ENCODE measurements at regions not wholly inside any gene's neighbourhood (a gene's known extent, or its start where the extent isn't known, plus 50 kb on each side); places are given as distances from the start of the nearest gene placed in this dataset.
"Not testable (repeated sequence)": the region's sequence is repeated elsewhere in the genome, so short reads cannot be mapped to it uniquely, and the experiment has no call there.

DNA sequence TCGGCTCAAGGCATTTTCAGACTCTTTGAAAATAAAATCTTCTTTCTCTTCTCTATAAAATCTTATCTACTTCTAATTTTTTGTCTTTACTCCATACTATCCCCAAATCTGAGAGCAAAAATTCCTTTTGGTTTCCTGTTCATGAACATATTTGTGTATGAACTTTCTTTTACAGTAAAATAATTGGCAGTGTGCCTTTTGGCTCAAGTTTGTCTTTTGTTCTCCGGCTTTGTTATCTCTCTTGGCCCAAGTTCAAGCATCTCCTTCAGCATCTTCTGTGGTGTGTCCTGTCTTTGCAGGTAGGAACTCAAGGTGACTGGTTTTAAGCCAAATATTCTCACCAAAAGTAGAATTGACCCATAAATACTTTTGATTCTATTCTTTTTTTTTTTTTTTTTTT, 276.6 kb upstream of the FAT1 start:
- no peak overlapping the region for H3K4me3 ChIP-seq (ENCODE audit: low read depth, low read length, poor library complexity, severe bottlenecking)
- POLR2A ChIA-PET (ENCODE audit: low non-redundant PET), result no interaction called here
- BruUV-seq (replicated peaks), result no TSS peak
- H3K9me3 ChIP-seq (ENCODE audit: low read depth, low read length, poor library complexity, severe bottlenecking), result no peaks in the 10 kb centered on the region
- H3K4me1 ChIP-seq (ENCODE audit: insufficient read depth, low read length, poor library complexity, severe bottlenecking), result no peaks in the 10 kb centered on the region
- no peak for DNase-seq (ENCODE audit: low spot score)
- H3K36me3 ChIP-seq (ENCODE audit: insufficient read depth, low read length, poor library complexity, severe bottlenecking), result no peaks in the 10 kb centered on the region
- intact Hi-C loops (cut with micrococcal nuclease; ENCODE audit: unreplicated experiment), result no loop called here
- no peak overlapping the region for H3K27ac ChIP-seq (ENCODE audit: low read depth, low read length, poor library complexity, severe bottlenecking)
- CTCF ChIA-PET, result no interaction called here
- H3K27me3 ChIP-seq (replicated peaks; ENCODE audit: insufficient read depth, low read depth, low read length, poor library complexity), result peaks cover 20% of the 10 kb centered on the region
- TF ChIP-seq, protein P1, sequence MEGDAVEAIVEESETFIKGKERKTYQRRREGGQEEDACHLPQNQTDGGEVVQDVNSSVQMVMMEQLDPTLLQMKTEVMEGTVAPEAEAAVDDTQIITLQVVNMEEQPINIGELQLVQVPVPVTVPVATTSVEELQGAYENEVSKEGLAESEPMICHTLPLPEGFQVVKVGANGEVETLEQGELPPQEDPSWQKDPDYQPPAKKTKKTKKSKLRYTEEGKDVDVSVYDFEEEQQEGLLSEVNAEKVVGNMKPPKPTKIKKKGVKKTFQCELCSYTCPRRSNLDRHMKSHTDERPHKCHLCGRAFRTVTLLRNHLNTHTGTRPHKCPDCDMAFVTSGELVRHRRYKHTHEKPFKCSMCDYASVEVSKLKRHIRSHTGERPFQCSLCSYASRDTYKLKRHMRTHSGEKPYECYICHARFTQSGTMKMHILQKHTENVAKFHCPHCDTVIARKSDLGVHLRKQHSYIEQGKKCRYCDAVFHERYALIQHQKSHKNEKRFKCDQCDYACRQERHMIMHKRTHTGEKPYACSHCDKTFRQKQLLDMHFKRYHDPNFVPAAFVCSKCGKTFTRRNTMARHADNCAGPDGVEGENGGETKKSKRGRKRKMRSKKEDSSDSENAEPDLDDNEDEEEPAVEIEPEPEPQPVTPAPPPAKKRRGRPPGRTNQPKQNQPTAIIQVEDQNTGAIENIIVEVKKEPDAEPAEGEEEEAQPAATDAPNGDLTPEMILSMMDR (conservative IDR thresholded peaks at IDR 0.05; ENCODE audit: low read depth, low read length), result no peak
- TF ChIP-seq EZH2 (IDR thresholded peaks at IDR 0.05; ENCODE audit: borderline replicate concordance, low read depth, low read length, poor library complexity, severe bottlenecking), result no peak

DNA sequence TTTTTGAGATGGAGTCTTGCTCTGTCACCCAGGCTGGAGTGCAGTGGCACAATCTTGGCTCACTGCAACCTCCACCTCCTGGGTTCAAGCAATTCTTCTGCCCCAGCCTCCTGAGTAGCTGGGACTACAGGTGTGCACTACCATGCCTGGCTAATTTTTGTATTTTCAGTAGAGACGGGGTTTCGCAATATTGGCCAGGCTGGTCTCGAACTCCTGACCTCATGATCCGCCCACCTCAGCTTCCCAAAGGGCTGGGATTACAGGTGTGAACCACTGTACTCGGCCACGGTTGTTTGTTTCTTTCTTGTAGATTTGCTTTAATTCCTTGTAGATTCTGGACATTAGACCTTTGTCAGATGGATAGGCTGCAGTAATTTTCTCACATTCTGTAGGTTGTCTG, 278.5 kb upstream of the FAT1 start:
- H3K4me1 ChIP-seq (ENCODE audit: insufficient read depth, low read length, poor library complexity, severe bottlenecking); POLR2A ChIA-PET (ENCODE audit: low non-redundant PET); CTCF ChIA-PET; H3K27ac ChIP-seq (ENCODE audit: low read depth, low read length, poor library complexity, severe bottlenecking); H3K4me3 ChIP-seq (ENCODE audit: low read depth, low read length, poor library complexity, severe bottlenecking); BruUV-seq (replicated peaks); DNase-seq (ENCODE audit: low spot score); H3K36me3 ChIP-seq (ENCODE audit: insufficient read depth, low read length, poor library complexity, severe bottlenecking); H3K9me3 ChIP-seq (ENCODE audit: low read depth, low read length, poor library complexity, severe bottlenecking); intact Hi-C loops (cut with micrococcal nuclease; ENCODE audit: unreplicated experiment): not testable (repeated sequence)
- H3K27me3 ChIP-seq (replicated peaks; ENCODE audit: insufficient read depth, low read depth, low read length, poor library complexity), result peaks cover 31% of the 10 kb centered on the region

DNA sequence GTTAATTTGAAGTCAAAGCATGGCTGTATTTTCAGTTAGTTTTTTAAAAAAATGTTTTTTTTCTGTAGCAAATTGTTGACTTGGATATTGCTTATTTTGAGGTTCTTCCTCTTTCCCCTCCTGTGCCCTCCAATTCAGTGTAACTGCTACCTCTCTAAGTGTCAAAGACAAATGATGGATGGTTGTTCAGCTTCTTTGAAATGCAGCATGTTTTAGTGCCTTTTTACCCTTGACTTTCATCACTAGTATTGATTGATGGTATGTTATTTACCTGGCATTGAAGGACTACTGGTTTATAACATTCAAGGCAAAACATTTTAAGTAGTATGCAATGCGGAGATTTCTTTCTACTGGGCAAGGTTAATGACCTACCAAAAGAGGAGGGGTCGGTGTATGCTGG, 281.0 kb upstream of the FAT1 start:
- intact Hi-C loops (cut with micrococcal nuclease; ENCODE audit: unreplicated experiment), result no loop called here
- BruUV-seq (replicated peaks), result no TSS peak
- no peak for DNase-seq (ENCODE audit: low spot score)
- no peaks in the 10 kb centered on the region for H3K4me1 ChIP-seq (ENCODE audit: insufficient read depth, low read length, poor library complexity, severe bottlenecking)
- ChIA-PET POLR2A (ENCODE audit: low non-redundant PET) (no interaction called here), CTCF (no interaction called here)
- H3K4me3 ChIP-seq (ENCODE audit: low read depth, low read length, poor library complexity, severe bottlenecking), result no peak overlapping the region
- H3K27ac ChIP-seq (ENCODE audit: low read depth, low read length, poor library complexity, severe bottlenecking), result no peak overlapping the region
- peaks cover 53% of the 10 kb centered on the region for H3K27me3 ChIP-seq (replicated peaks; ENCODE audit: insufficient read depth, low read depth, low read length, poor library complexity)
- TF ChIP-seq, protein P1 (conservative IDR thresholded peaks at IDR 0.05; ENCODE audit: low read depth, low read length), result no peak
- no peak for TF ChIP-seq EZH2 (IDR thresholded peaks at IDR 0.05; ENCODE audit: borderline replicate concordance, low read depth, low read length, poor library complexity, severe bottlenecking)
- H3K36me3 ChIP-seq (ENCODE audit: insufficient read depth, low read length, poor library complexity, severe bottlenecking), result no peaks in the 10 kb centered on the region
- no peaks in the 10 kb centered on the region for H3K9me3 ChIP-seq (ENCODE audit: low read depth, low read length, poor library complexity, severe bottlenecking)

DNA sequence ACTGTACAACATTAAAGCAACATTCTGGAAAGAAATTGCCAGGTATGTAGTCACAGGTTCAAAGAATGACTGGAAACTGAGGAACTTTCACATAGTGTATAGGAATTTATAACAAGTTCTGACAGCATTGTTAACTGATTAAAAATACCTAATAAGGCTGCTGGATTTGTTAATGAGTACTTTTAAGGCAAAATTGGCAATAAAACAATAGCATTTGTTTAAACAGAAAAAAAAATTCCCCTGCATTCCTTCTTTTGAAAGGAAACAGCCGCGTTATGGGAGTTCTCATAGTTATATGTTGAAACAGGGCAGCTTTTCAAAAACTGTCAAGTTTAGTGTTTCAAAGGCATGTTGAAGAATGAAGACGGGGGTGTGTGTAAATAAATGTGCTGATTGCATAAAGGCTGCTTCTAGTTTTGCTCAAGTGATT, 282.5 kb upstream of the FAT1 start:
- peaks cover 69% of the 10 kb centered on the region for H3K27me3 ChIP-seq (replicated peaks; ENCODE audit: insufficient read depth, low read depth, low read length, poor library complexity)
- TF ChIP-seq, protein P1 (conservative IDR thresholded peaks at IDR 0.05; ENCODE audit: low read depth, low read length), result no peak
- TF ChIP-seq EZH2 (IDR thresholded peaks at IDR 0.05; ENCODE audit: borderline replicate concordance, low read depth, low read length, poor library complexity, severe bottlenecking), result no peak
- H3K4me3 ChIP-seq (ENCODE audit: low read depth, low read length, poor library complexity, severe bottlenecking), result no peak overlapping the region
- DNase-seq (ENCODE audit: low spot score), result no peak
- no TSS peak for BruUV-seq (replicated peaks)
- intact Hi-C loops (cut with micrococcal nuclease; ENCODE audit: unreplicated experiment), result no loop called here
- ChIA-PET POLR2A (ENCODE audit: low non-redundant PET) (no interaction called here), CTCF (no interaction called here)
- H3K9me3 ChIP-seq (ENCODE audit: low read depth, low read length, poor library complexity, severe bottlenecking), result no peaks in the 10 kb centered on the region
- no peaks in the 10 kb centered on the region for H3K36me3 ChIP-seq (ENCODE audit: insufficient read depth, low read length, poor library complexity, severe bottlenecking)
- no peaks in the 10 kb centered on the region for H3K4me1 ChIP-seq (ENCODE audit: insufficient read depth, low read length, poor library complexity, severe bottlenecking)
- no peak overlapping the region for H3K27ac ChIP-seq (ENCODE audit: low read depth, low read length, poor library complexity, severe bottlenecking)

All from A673 (cell line).